HUDEP-2 (cell line): ENCODE measurements at regions not wholly inside any gene's neighbourhood (a gene's known extent, or its start where the extent isn't known, plus 50 kb on each side); places are given as distances from the start of the nearest gene placed in this dataset.

Experiments used
- DNase-seq, 76 experiments: peaks; one replicate each; lab custom pipeline; 2025; ENCODE audit not compliant: unreplicated experiment in 76 of 76; lab: John Stamatoyannopoulos, UW

- DNase-seq = no peak
Measured at GRCh38 chrX:107559506-107559905, 68.8 kb upstream of the PRPS1 start.

DNA sequence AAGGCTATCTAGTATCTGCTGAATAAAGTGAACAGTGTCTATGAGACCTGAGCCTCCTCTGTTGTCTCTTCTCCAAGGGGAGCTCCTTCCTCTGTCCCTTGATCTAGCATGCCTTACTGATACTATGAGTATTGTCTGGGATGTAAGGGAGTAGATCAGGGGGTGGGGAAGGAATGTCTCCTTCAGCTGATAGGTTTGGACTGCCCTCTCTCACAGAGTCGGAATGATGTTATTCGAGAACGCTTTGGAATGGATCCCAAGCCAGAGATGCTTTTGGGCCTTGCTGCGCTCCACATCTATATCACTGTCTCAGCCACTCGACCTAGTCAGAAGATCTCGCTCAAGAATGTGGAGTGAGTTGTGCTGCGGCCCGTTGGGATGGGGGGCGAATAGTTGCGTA lies 68.3 kb upstream of the PRPS1 start:
- no peak for DNase-seq

- no peak for DNase-seq
Measured at GRCh38 chrX:107560980-107561379, 67.3 kb upstream of the PRPS1 start.

- peak in 2 of 76 experiments; percentile 1 to 2 for DNase-seq
Measured at GRCh38 chrX:107561468-107562215, 66.7 kb upstream of the PRPS1 start.

- DNase-seq = no peak
Measured at GRCh38 chrX:107562482-107562881, 65.8 kb upstream of the PRPS1 start.

- no peak for DNase-seq
Measured at GRCh38 chrX:107563824-107564223, 64.5 kb upstream of the PRPS1 start.

DNA sequence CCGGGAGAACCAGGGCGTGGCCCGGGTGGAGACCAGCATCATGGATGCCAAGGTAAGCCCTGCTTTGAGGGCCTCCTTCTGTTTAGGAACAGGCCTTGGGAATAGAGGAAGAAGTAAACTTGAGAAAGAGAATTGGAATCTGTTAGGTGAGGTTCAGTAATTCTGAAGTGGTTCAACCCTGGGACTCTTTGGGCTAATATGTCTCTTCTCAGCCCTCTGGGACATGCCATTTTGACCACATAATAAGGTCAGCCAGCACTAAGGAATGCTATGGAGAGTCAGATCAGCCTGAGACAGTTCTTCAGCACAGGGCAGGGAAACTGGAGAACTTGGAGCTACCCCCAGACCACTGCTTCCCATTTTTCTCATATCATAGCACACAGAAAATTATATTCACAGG lies 63.3 kb upstream of the PRPS1 start:
- DNase-seq = no peak

GRCh38 chrX:107565931-107566603 lies 62.2 kb upstream of the PRPS1 start:
- no peak for DNase-seq

DNA sequence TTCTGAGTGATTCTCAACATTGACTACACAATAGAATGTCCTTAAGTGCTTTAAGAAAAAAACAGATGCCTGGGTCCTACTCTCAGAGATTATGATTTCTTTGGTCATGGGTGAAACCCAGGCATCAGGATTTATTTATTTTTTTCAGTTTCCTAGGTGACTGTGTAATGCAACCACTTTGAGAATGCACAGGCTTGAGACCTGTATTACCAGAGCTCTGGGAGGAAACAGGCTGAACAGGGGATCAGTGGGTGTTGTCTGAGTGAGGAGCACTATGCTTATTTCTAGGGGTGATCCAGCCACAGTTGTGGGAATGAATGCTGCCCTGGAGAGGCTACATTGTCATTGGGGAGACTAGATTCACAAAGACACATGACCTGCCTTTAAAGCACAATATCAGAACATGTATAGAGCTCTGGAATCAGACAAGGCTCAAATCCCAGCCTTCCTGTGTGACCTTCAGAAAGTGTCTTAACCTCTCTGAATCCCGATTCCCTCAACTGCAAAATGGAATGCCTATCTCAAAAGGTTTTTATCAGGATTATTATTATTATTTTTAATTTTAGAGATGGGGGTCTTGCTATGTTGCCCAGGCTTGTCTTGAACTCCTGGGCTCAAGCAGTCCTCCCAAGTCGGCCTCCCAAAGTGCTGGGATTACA lies 61.6 kb upstream of the PRPS1 start:
- no peak for DNase-seq

DNA sequence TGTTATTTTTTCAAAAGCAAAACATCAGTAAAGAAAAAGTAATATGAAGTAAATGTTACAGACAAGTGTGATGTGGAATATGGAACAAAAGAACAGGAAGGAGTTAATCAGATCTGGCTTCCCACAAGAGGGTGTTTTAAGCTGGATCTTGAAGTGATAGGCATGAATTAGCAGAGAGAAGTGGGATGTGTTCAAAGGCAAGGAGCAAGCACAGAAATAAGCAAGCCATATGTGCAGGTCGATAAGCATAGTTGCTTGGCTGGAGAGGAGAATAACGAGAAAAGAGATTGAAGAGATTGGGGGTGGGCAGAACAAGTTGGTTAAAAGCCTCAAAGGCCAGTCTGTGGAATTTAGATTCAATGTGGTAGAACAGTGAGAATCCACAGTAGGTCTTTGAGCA lies 60.9 kb upstream of the PRPS1 start:
- peak in 51 of 76 experiments; percentile 0 to 75 (median 29) for DNase-seq

DNA sequence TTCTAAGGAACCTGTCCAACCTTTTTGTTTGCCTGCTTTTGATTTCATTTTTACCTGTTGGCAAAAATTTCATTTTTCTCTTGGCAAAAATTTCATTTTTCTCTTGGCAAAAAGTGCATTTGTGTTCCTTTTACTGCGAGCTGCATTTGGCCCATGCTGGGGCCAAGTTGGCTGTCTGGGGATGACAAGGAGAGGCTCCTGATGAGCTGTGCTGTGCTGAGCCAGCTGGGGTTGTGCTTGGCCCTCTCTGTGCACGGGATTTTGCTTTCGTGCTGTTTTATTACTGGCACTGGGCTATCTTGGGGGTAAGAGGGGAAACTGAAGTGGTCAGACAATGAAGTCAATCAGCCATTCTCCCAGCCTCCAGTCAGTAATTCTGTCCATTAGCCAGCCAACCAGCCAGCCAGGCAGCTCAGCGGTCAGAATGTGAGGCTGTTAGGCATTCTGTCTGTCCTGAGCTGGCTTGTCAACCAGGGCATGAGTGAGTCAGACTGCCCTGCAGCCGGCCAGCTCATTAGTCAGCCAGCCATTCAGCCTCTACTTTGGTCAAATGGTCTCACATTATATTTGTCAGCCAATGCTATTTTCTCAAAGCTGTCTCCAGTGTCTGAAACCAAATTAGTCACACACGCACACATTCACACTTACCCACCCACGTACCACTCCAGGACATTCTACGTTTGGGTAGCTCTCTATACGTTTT lies 56.9 kb upstream of the PRPS1 start:
- DNase-seq = peak in 1 of 76 experiments; percentile 1

GRCh38 chrX:107573016-107573415 lies 55.3 kb upstream of the PRPS1 start:
- no peak for DNase-seq

- no peak for DNase-seq
Measured at GRCh38 chrX:107574054-107574683, 54.1 kb upstream of the PRPS1 start.

DNA sequence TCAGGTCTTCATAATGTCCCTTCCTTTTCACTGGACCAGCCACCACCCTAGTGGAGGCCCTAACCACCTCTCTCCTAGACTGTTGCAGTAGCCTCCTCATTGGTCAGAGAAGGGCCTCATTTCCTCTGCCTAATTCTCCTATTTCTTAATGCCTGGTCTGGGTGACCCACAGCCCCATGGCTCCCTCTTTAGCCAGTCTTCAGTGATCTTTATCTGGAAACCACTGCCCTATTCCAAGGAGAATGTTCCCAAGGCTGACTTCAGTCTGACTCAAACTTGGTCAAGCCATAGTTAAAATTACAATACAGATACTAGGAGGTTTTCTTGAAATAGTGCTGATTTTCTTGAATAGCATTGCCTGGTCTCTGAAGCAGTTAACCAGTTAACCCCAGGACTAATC lies 53.6 kb upstream of the PRPS1 start:
- no peak for DNase-seq

- no peak for DNase-seq
Measured at GRCh38 chrX:107576392-107576791, 51.9 kb upstream of the PRPS1 start.

- DNase-seq = peak in 1 of 76 experiments; percentile 0
Measured at GRCh38 chrX:107576841-107577240, 51.5 kb upstream of the PRPS1 start.

DNA sequence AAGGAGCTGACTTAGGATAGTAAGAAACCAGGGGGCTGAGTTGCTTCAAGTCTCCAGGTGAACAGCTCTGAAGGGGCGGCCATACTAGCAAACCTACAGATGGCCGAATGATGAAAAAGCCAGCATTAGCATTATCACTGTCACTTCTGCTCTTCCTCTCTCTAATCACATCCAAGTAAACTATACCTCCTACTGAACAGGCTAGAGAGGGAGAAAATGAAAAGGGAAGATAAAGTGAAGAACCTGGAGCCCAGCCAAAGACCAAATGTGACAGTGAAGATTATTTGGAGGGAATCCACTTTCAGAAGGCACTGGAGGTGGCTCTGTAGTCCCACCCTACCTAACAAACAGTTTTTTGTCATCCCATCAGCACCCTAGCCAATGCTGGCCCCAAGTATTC lies 50.4 kb upstream of the PRPS1 start:
- DNase-seq = peak in 67 of 76 experiments; percentile 0 to 85 (median 41)
